OCI-LY3 (cell line): ENCODE measurements at regions not wholly inside any gene's neighbourhood (a gene's known extent, or its start where the extent isn't known, plus 50 kb on each side); places are given as distances from the start of the nearest gene placed in this dataset.
"Not testable (repeated sequence)": the region's sequence is repeated elsewhere in the genome, so short reads cannot be mapped to it uniquely, and the experiment has no call there.

Experiments
- EZH2phosphoT487 ChIP-seq: fragments of 200-600 bp; shearing (Covaris generic); IDR thresholded peaks from 2 replicates; pipeline ENCODE4 v1.6.1; 2018; ENCODE audit warnings: antibody characterized with exemption, mixed run types, low read depth
- TF ChIP-seq, protein P1 (sequence below): fragments of 200-600, 300-600 bp; sonication (generic); IDR thresholded peaks from 2 replicates; pipeline ENCODE4 v1.5.1; 2014; ENCODE audit warnings: antibody characterized with exemption, low read length, low read depth

GRCh38 chr9:42286145-42286845, 102.8 kb downstream of the SPATA31A6 start:
- TF ChIP-seq, protein P1, sequence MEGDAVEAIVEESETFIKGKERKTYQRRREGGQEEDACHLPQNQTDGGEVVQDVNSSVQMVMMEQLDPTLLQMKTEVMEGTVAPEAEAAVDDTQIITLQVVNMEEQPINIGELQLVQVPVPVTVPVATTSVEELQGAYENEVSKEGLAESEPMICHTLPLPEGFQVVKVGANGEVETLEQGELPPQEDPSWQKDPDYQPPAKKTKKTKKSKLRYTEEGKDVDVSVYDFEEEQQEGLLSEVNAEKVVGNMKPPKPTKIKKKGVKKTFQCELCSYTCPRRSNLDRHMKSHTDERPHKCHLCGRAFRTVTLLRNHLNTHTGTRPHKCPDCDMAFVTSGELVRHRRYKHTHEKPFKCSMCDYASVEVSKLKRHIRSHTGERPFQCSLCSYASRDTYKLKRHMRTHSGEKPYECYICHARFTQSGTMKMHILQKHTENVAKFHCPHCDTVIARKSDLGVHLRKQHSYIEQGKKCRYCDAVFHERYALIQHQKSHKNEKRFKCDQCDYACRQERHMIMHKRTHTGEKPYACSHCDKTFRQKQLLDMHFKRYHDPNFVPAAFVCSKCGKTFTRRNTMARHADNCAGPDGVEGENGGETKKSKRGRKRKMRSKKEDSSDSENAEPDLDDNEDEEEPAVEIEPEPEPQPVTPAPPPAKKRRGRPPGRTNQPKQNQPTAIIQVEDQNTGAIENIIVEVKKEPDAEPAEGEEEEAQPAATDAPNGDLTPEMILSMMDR = not testable (repeated sequence)
- TF ChIP-seq EZH2phosphoT487 = not testable (repeated sequence)
